C4-2B (cell line): ENCODE measurements at regions not wholly inside any gene's neighbourhood (a gene's known extent, or its start where the extent isn't known, plus 50 kb on each side); places are given as distances from the start of the nearest gene placed in this dataset.

Source experiments
- ZFX ChIP-seq: fragments of 450-650 bp; IDR thresholded peaks from 2 replicates; pipeline ENCODE4 v1.6.1; 2017
- TF ChIP-seq, protein P1 (sequence below): fragments of 450-650 bp; conservative IDR thresholded peaks from 2 replicates; pipeline ENCODE4 v1.5.1; 2017; ENCODE audit warnings: mild to moderate bottlenecking

GRCh38 chr11:119790476-119790875, 61.5 kb upstream of the NECTIN1 start:
- TF ChIP-seq, protein P1, sequence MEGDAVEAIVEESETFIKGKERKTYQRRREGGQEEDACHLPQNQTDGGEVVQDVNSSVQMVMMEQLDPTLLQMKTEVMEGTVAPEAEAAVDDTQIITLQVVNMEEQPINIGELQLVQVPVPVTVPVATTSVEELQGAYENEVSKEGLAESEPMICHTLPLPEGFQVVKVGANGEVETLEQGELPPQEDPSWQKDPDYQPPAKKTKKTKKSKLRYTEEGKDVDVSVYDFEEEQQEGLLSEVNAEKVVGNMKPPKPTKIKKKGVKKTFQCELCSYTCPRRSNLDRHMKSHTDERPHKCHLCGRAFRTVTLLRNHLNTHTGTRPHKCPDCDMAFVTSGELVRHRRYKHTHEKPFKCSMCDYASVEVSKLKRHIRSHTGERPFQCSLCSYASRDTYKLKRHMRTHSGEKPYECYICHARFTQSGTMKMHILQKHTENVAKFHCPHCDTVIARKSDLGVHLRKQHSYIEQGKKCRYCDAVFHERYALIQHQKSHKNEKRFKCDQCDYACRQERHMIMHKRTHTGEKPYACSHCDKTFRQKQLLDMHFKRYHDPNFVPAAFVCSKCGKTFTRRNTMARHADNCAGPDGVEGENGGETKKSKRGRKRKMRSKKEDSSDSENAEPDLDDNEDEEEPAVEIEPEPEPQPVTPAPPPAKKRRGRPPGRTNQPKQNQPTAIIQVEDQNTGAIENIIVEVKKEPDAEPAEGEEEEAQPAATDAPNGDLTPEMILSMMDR = no peak
- no peak for TF ChIP-seq ZFX
